ENCODE measurements at regions not wholly inside any gene's neighbourhood (a gene's known extent, or its start where the extent isn't known, plus 50 kb on each side); places are given as distances from the start of the nearest gene placed in this dataset.

DNA sequence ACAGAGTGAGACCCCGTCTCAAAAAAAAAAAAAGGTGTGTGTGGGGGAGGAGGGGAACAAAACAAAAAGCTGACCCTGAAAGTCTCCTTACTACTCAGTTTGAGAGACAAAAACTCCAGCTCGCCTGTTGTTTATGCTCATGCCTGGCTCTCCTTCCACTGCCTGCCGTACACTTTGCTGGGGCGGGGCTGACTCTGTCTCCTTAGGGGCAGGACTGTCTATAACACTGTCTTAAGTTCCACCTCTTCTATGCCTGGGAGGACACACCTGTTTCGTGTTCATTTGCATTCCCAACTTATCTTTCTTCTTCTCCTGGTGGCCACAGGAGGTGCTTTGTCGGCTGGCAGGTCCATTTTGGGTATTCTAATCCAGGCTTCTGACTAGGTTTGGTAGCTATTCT lies 81.4 kb downstream of the MTNR1A start:
- TF ChIP-seq USF2 (IDR thresholded peaks at IDR 0.05; ENCODE audit: low read depth, low read length) (no peak), CTCF (conservative IDR thresholded peaks at IDR 0.05; ENCODE audit: low read depth, low read length) (no peak), SMC3 (IDR thresholded peaks at IDR 0.05; ENCODE audit: low read depth, low read length) (no peak), RAD21 (IDR thresholded peaks at IDR 0.05; ENCODE audit: low read length) (no peak), RCOR1 (IDR thresholded peaks at IDR 0.05; ENCODE audit: insufficient replicate concordance, low read length) (no peak), CEBPB (IDR thresholded peaks at IDR 0.05; ENCODE audit: low read depth, low read length) (no peak), POLR2A (IDR thresholded peaks at IDR 0.05; ENCODE audit: low read depth, low read length) (no peak), MAZ (IDR thresholded peaks at IDR 0.05; ENCODE audit: borderline replicate concordance, low read depth, low read length) (no peak), CHD1 (IDR thresholded peaks at IDR 0.05; ENCODE audit: low read depth, low read length) (no peak), RFX5 (IDR thresholded peaks at IDR 0.05; ENCODE audit: low read depth, low read length) (no peak), ELK1 (IDR thresholded peaks at IDR 0.05; ENCODE audit: borderline replicate concordance, low read depth, low read length) (no peak), FOS (IDR thresholded peaks at IDR 0.05; ENCODE audit: low read depth, low read length) (no peak), MAFK (IDR thresholded peaks at IDR 0.05; ENCODE audit: low read depth, low read length) (no peak)
